IPS-NIHi7 (cell line): ENCODE measurements at regions not wholly inside any gene's neighbourhood (a gene's known extent, or its start where the extent isn't known, plus 50 kb on each side); places are given as distances from the start of the nearest gene placed in this dataset.

Experiments
- DNase-seq: peaks from one replicate; pipeline ENCODE4 v3.0.0; 2012; ENCODE audit warnings: mixed read lengths; ENCODE audit errors: extremely low spot score

DNA sequence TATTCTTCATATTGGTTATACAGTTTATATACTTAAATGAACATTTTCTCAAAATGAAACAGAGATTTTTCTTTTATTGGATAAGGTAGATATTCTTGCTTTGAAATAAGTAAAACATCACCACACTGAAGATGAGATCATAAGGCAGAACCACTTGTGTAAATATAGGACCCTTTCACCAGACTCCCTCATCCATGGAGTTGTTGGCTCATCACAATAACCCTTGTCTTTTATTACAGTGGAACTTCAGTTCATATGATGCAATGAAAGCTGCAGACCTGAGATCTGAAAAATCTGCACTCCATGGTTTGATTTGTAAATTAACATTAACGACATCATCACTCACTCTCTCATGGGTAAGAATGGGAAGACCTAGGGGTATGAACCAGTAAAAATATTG is 51.9 kb upstream of the DBX2 start:
- no peak for DNase-seq

DNA sequence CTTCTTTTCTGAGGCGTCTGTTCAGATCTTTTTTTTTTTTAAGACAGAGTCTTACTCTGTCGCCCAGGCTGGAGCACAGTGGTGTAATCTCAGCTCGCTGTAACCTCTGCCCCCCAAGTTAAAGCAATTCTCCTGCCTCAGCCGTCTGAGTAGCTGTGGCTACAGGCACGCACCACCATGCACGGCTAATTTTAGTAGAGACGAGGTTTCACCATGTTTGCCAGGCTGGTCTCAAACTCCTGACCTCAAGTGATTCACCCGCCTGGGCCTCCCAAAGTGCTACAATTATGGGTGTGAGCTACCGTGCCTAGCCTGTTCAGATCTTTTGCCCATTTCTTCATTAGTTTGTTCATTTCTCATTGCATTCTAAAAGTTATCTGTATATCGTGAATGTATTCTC is 55.1 kb upstream of the DBX2 start:
- DNase-seq: no peak

DNA sequence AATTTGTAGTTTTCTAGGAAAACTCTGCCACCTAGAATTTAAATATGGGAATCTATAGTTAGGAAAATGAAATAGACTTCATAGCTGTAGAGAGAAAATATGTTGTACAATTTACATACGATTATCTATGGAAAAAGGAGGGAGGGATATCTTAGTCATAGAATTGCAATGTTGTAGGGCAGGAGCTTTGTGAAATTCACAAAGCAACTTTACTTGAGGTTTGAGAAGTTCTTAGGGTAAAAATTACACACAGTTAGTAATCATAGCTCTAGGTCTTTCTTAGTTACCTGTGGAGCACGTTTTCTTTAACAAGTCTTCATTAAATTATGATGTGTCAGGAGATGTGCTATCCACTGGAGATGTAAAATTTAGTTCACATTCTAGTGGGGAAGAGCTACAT is 61.4 kb upstream of the DBX2 start:
- DNase-seq: no peak

DNA sequence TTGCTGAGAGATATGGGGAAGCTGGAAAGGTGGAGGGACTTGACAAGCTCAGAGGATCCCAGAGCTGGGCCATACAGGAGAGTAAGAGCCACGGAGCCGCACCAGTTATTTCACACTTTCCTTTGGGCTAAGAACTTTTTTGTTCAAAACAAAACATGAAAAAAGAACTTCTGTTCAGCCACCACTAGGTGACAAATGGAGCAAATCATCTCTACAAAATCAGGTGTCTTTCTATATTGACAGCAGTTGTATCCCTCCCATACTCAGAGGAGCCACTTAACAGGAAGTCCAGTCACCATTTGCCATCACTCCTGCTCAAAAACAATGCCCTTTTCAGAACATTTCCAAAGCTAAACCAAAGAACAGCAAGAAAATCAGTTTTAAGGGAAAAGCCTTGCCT is 70.3 kb upstream of the DBX2 start:
- no peak for DNase-seq

GRCh38 chr12:45122768-45123380 is 72.0 kb upstream of the DBX2 start:
- peak; percentile 38 for DNase-seq

DNA sequence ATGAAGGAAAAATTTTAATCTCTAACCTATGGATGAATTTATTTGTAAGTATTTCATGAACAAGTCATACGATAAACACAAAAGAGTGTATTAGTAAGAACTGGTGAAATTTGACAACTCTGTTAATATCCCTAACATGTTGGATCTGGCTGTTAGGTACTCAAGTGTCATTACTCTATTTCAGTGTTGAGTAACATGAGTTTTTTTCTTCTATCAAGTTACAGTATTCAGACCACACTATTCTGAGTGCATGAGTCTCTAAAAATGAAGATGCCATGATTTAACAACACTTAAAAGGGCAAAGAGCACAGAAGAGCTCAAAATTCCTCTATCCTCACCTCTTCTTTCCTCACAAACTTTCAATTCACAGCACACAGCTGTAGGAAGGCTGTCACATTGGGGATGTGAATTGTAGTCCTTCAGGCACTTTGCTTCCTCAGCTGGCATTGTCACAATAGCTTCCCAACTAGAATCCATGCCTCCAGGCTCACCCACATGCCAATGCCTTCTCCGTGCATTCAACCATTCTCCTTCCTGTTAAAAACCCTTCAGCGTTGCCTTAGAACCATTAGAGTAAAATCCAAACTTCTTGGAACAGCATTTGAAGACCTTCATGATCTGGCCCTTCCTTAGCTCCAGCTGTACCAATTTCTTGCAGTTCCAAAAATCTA is 73.7 kb upstream of the DBX2 start:
- DNase-seq: no peak

GRCh38 chr12:45125997-45126396 is 75.1 kb upstream of the DBX2 start:
- no peak for DNase-seq

- DNase-seq: no peak
Measured at GRCh38 chr12:45128637-45129036, 77.7 kb upstream of the DBX2 start.

DNA sequence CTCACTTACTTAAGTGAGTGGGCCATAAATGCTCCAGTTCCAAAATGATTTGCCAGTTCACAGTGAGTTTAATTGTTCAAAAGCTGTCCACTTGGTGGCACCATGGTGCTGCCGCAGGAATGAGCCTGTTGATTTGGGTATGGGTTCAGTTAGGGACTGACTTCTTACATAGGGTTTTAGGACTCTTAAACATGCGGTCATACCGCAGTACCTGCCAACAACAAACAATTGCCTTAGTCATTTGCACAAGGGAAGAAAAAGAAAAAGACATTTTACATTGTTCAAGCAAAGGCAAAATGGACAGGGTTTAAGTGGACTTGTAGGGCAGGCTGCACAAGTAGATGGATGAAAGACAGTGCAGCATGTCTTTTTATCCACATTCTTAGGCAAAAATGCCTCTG is 80.0 kb upstream of the DBX2 start:
- peak; percentile 73 for DNase-seq

DNA sequence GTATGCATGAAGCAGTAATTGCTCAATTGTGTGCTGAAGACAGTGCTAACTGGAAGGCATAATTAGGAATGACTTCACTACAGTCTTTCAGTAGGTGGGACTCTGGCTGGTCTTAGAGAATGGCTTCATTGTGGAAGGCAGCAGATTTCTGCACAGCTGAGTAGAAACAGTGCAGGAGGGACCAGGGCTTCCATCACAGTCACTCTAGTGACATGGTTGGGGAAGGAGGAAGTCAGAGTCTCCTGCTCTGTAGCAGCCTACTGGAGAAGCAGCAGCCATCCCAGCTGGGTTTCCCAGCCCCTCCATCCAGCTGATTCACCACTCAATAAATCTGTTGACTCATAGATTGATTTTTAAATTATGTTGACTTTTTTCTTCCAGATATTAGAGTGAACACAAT is 80.6 kb upstream of the DBX2 start:
- DNase-seq: no peak

GRCh38 chr12:45138609-45139008 is 77.3 kb upstream of the ANO6 start:
- peak; percentile 14 for DNase-seq

DNA sequence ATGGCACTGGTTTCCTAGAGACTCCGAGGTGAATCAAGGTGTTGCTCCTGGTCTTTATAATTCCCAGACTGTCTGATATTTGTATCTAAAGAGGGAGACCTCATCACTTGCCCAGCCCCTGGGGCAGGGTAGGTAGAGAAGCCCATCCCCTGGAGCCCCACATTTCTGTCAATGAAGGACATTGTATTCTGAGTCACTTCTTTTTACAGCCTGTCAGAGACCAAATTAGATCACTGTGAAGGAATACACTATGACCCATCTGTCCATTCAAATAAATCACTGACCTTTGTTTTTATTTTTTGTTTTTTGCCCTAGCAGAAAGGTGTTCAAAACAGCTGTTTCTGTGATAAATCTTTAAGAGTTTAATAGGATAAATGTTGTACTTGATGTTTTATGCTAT is 67.9 kb upstream of the ANO6 start:
- no peak for DNase-seq

DNA sequence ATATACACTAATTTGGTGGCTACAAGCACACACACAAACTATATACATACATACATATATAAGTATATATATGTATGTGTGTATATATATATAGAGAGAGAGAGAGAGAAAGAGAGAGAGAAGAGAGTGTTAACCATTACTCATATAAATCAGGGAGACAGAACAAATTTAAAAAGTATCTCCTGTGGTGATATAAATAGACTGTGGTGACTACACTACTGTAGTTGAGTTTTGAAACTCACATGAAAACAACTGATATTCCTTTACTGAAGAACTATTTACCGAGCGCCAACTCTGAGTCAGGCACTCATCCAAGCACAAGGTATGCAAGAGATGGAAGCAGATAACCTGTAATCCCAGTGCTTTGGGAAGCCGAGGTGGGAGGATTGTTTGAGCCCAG is 67.3 kb upstream of the ANO6 start:
- DNase-seq: no peak

DNA sequence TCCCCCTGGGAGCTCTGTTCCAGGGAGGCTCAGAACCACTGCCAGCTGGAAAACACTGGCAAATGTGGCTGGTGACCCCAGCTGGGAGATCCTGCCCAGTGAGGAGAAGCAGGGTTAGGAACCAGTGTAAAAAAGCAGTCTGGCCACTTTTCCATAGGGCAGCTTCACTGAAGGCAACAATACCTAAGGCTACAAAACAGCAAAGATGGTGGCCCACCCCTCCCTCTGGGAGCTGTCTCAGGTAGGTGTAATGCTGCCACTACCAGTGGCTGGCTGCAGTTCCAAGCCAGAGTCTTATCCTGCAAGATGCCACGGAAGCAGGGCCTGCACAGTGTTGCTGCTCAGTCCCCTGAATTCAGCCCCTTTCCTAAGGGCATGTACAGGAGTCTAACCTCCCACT is 50.6 kb upstream of the ANO6 start:
- DNase-seq: no peak

DNA sequence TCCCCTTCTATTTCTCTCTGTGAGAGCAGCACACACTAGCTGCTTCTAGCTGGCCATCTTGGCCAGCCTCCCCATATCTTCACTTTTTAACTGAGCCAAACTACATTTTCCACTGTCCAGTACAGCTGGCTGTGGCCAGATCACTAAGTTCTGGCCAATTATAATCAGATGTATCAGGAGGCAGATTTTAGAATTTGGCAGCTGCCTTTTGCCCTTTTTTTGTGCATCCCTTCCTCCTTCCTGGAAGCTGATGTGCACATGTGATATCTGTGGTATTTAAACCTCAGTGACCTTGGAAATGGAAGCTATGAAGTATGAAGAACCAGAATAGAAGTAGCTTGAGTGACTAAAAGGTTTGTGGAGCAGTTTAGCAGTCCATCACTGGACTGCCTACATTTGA is 49.8 kb upstream of the ANO6 start:
- DNase-seq: no peak
